H1 (cell line): ENCODE measurements at regions not wholly inside any gene's neighbourhood (a gene's known extent, or its start where the extent isn't known, plus 50 kb on each side); places are given as distances from the start of the nearest gene placed in this dataset.

Experiments
- CTCF ChIA-PET: fragments of 300-600 bp; sonication (Branson Sonifier 250); formaldehyde crosslinking; loops from one replicate; lab custom pipeline; 2021; ENCODE audit not compliant: partially characterized antibody; lab: Charles Lee
- POLR2A ChIA-PET: fragments of 300-600 bp; sonication (Branson Sonifier 250); formaldehyde crosslinking; loops from one replicate; lab custom pipeline; 2021; ENCODE audit warnings: inconsistent platforms; ENCODE audit not compliant: partially characterized antibody; lab: Charles Lee
- DNase-seq, 2 experiments: peaks; one replicate each; pipeline versions ENCODE4 v3.0.0 to v3.0.0-alpha.2; 2010 to 2022; ENCODE audit warnings: low spot score in 2 of 2, low read depth in 1 of 2, mixed read lengths in 1 of 2
- FAIRE-seq: peaks from 2 replicates; lab custom pipeline; 2011; peaks lifted over from hg19 to GRCh38; lab: Jason Lieb, UNC
- H2AFZ ChIP-seq: 2 replicates; pipeline ENCODE4 v1.8.1; 2012; ENCODE audit warnings: low read length, inconsistent platforms
- H2AK5ac ChIP-seq: 2 replicates; pipeline ENCODE4 v1.6.1; 2013; ENCODE audit warnings: low read depth, low read length
- H2BK120ac ChIP-seq: replicated peaks from 2 replicates; pipeline ENCODE3; 2013; ENCODE audit warnings: low read depth, low read length, inconsistent platforms
- H2BK12ac ChIP-seq: 2 replicates; pipeline ENCODE4 v1.6.1; 2013; ENCODE audit warnings: low read depth, low read length
- H2BK15ac ChIP-seq: 2 replicates; pipeline ENCODE4 v1.6.1; 2013; ENCODE audit warnings: low read length
- H2BK20ac ChIP-seq: 2 replicates; pipeline ENCODE4 v1.6.1; 2013; ENCODE audit warnings: low read length
- H2BK5ac ChIP-seq: 2 replicates; pipeline ENCODE4 v1.6.1; 2013; ENCODE audit warnings: low read depth, low read length
- H3K14ac ChIP-seq: 2 replicates; pipeline ENCODE4 v1.6.1; 2013; ENCODE audit warnings: inconsistent platforms; ENCODE audit not compliant: insufficient read length
- H3K18ac ChIP-seq: 2 replicates; pipeline ENCODE4 v1.6.1; 2013; ENCODE audit warnings: low read length; ENCODE audit errors: extremely low read depth
- H3K23ac ChIP-seq: 2 replicates; pipeline ENCODE4 v1.6.1; 2013; ENCODE audit warnings: inconsistent platforms; ENCODE audit not compliant: insufficient read length
- H3K23me2 ChIP-seq: 2 replicates; pipeline ENCODE4 v1.6.1; 2013; ENCODE audit warnings: low read depth, low read length
- H3K27ac ChIP-seq: 2 replicates; pipeline ENCODE4 v1.6.1; 2011; ENCODE audit warnings: low read depth, low read length, inconsistent platforms
- H3K27me3 ChIP-seq, 4 experiments: replicated peaks in 1 of 4; 1 replicate in 1 of 4; 2 replicates in 3 of 4; pipeline versions ENCODE4 v1.6.1 to v1.8.1; 2011 to 2013; ENCODE audit warnings: low read length in 3 of 4, mild to moderate bottlenecking in 3 of 4, inconsistent platforms in 2 of 4, mixed read lengths in 2 of 4, moderate library complexity in 1 of 4; ENCODE audit not compliant: control insufficient read depth in 3 of 4, insufficient read depth in 3 of 4; ENCODE audit errors: extremely low read depth in 1 of 4
- H3K36me3 ChIP-seq, 4 experiments: 2 replicates each; pipeline versions ENCODE4 v1.6.1 to v1.8.1; 2011 to 2013; ENCODE audit warnings: mild to moderate bottlenecking in 4 of 4, low read length in 3 of 4, moderate library complexity in 2 of 4, control low read depth in 1 of 4, inconsistent platforms in 1 of 4; ENCODE audit not compliant: insufficient read depth in 4 of 4, control insufficient read depth in 2 of 4
- H3K4ac ChIP-seq: replicated peaks from 2 replicates; pipeline ENCODE3; 2013; ENCODE audit warnings: low read length, low read depth, mixed read lengths, inconsistent platforms; ENCODE audit not compliant: insufficient read length
- H3K4me1 ChIP-seq, 4 experiments: replicated peaks in 1 of 4; 1 replicate in 1 of 4; 2 replicates in 3 of 4; pipeline versions ENCODE4 v1.6.1 to v1.8.1; 2011 to 2013; ENCODE audit warnings: low read length in 3 of 4, inconsistent platforms in 2 of 4, mixed read lengths in 1 of 4; ENCODE audit not compliant: insufficient read depth in 4 of 4, control insufficient read depth in 3 of 4
- H3K4me2 ChIP-seq, 2 experiments: 2 replicates each; pipeline versions ENCODE4 v1.6.1 to v1.8.1; 2011 to 2013; ENCODE audit warnings: low read depth in 2 of 2, low read length in 2 of 2, control low read depth in 1 of 2, inconsistent platforms in 1 of 2, mild to moderate bottlenecking in 1 of 2; ENCODE audit not compliant: insufficient read depth in 1 of 2
- H3K4me3 ChIP-seq, 4 experiments: fragments of 200-600, 300-600 bp in 1 of 4; sonication (generic), shearing (Covaris generic), sonication (Bioruptor Twin) in 1 of 4; 2 replicates each; pipeline versions ENCODE4 v1.5.1 to v1.8.1; 2011 to 2016; ENCODE audit warnings: low read length in 4 of 4, low read depth in 3 of 4, control low read depth in 2 of 4, inconsistent platforms in 2 of 4, mild to moderate bottlenecking in 2 of 4, mixed read lengths in 1 of 4, moderate library complexity in 1 of 4; ENCODE audit not compliant: insufficient read depth in 2 of 4; ENCODE audit errors: extremely low read depth in 1 of 4
- H3K56ac ChIP-seq: replicated peaks from 2 replicates; pipeline ENCODE3; 2013; ENCODE audit warnings: low read depth, mild to moderate bottlenecking, mixed read lengths, low read length, inconsistent platforms; ENCODE audit not compliant: insufficient read length
- H3K79me1 ChIP-seq: 2 replicates; pipeline ENCODE4 v1.6.1; 2013; ENCODE audit warnings: low read depth, low read length, control low read depth
- H3K79me2 ChIP-seq, 2 experiments: 2 replicates each; pipeline versions ENCODE4 v1.6.1 to v1.8.1; 2012 to 2013; ENCODE audit warnings: low read length in 2 of 2, mild to moderate bottlenecking in 2 of 2, inconsistent platforms in 1 of 2; ENCODE audit not compliant: insufficient read depth in 2 of 2, control insufficient read depth in 1 of 2
- H3K9ac ChIP-seq, 4 experiments: replicated peaks in 1 of 4; 1 replicate in 1 of 4; 2 replicates in 3 of 4; pipeline versions ENCODE4 v1.6.1 to v1.8.1; 2011 to 2013; ENCODE audit warnings: low read depth in 3 of 4, low read length in 3 of 4, control low read depth in 2 of 4, mild to moderate bottlenecking in 2 of 4, moderate library complexity in 2 of 4, inconsistent platforms in 1 of 4; ENCODE audit errors: extremely low read depth in 1 of 4
- H3K9me3 ChIP-seq, 2 experiments: 2 replicates each; pipeline versions ENCODE4 v1.6.1 to v1.8.1; 2012 to 2013; ENCODE audit warnings: mild to moderate bottlenecking in 2 of 2, moderate library complexity in 2 of 2, control low read depth in 1 of 2, inconsistent platforms in 1 of 2, low read depth in 1 of 2, low read length in 1 of 2, mixed read lengths in 1 of 2; ENCODE audit not compliant: insufficient read depth in 2 of 2
- H4K20me1 ChIP-seq, 2 experiments: replicated peaks in 1 of 2; 2 replicates each; pipeline versions ENCODE3 to v1.8.1; 2011 to 2013; ENCODE audit warnings: inconsistent platforms in 2 of 2, low read length in 2 of 2, mild to moderate bottlenecking in 1 of 2; ENCODE audit not compliant: insufficient read depth in 2 of 2, control insufficient read depth in 1 of 2
- H4K5ac ChIP-seq: 2 replicates; pipeline ENCODE4 v1.6.1; 2013; ENCODE audit warnings: low read length, low read depth, mixed read lengths, inconsistent platforms; ENCODE audit not compliant: insufficient read length
- H4K8ac ChIP-seq: 2 replicates; pipeline ENCODE4 v1.8.0; 2013; ENCODE audit warnings: mild to moderate bottlenecking, moderate library complexity, low read length, inconsistent platforms; ENCODE audit not compliant: insufficient read depth; ENCODE audit errors: extremely low read depth
- H4K91ac ChIP-seq: replicated peaks from 2 replicates; pipeline ENCODE3; 2013; ENCODE audit warnings: low read length, mixed read lengths, inconsistent platforms; ENCODE audit not compliant: insufficient read length
- HDAC6 ChIP-seq: IDR thresholded peaks from one replicate; pipeline ENCODE4 v1.7.1; 2012; ENCODE audit warnings: low read depth, mild to moderate bottlenecking, inconsistent platforms, low read length, moderate library complexity
- JUN ChIP-seq: IDR thresholded peaks from 2 replicates; pipeline ENCODE4 v1.6.1; 2011; ENCODE audit warnings: low read depth, mild to moderate bottlenecking, improper control_type of control experiment, low read length
- TAF1 ChIP-seq: IDR thresholded peaks from 2 replicates; pipeline ENCODE4 v1.6.1; 2011; ENCODE audit warnings: mild to moderate bottlenecking, low read depth, low read length
- WGBS, 2 experiments: shearing (Covaris generic) in 1 of 2; methylation state at CpG; one replicate each; pipeline versions ENCODE4 v1.1.6 to v1.1.7; 2013 to 2015; ENCODE audit warnings: low lambda C conversion rate in 2 of 2, mixed read lengths in 2 of 2, inconsistent platforms in 1 of 2, low coverage in 1 of 2, missing lambda C conversion rate in 1 of 2; ENCODE audit not compliant: insufficient replicate concordance in 2 of 2, insufficient coverage in 1 of 2, insufficient read length in 1 of 2; ENCODE audit errors: extremely low coverage in 1 of 2, missing lambda C conversion rate in 1 of 2; 5-methylcytosine and 5-hydroxymethylcytosine counted together
- TF ChIP-seq, protein P1 (sequence below): IDR thresholded peaks from 2 replicates; pipeline ENCODE4 v1.6.1; 2012; ENCODE audit warnings: inconsistent platforms

GRCh38 chr4:123229286-123229685, 167.3 kb upstream of the SPRY1 start:
- Histone ChIP-seq H4K8ac (no peak overlapping the region), H3K4ac (no peak overlapping the region), H3K9ac (no peak overlapping the region), H3K23me2 (no peaks in the 10 kb centered on the region), H2BK15ac (no peak overlapping the region), H4K20me1 (no peaks in the 10 kb centered on the region), H3K4me2 (no peak overlapping the region), H3K4me1 (peaks cover 0 to 6% (median 4%) of the 10 kb centered on the region in 4 experiments; a peak in 4 of 7 replicates), H4K91ac (no peak overlapping the region), H3K79me2 (no peaks in the 10 kb centered on the region), H3K9me3 (no peaks in the 10 kb centered on the region), H4K5ac (no peak overlapping the region), H3K18ac (no peak overlapping the region), H3K14ac (no peak overlapping the region), H3K23ac (no peak overlapping the region), H3K56ac (no peak overlapping the region), H2BK20ac (no peak overlapping the region), H3K27ac (no peak overlapping the region), H2BK5ac (no peak overlapping the region), H3K79me1 (no peaks in the 10 kb centered on the region), H3K36me3 (no peaks in the 10 kb centered on the region), H2AK5ac (no peak overlapping the region), H3K27me3 (no peaks in the 10 kb centered on the region), H2BK120ac (no peak overlapping the region), H3K4me3 (no peak overlapping the region), H2AFZ (no peak overlapping the region), H2BK12ac (no peak overlapping the region)
- no peak for FAIRE-seq
- DNase-seq: no peak
- ChIA-PET CTCF (interaction anchor here (0.7 kb wide), 1 partner anchor 23 kb away, joined by 3 read pairs; no protein-coding TSS in a partner anchor), POLR2A (no interaction called here)
- 85% methylated on average over 1 of the region's 1 CpG; no CpG with 5 or more reads in 1 of the 2 experiments for WGBS, 2 experiments
- TF ChIP-seq HDAC6: no peak
- no peak for TF ChIP-seq TAF1
- TF ChIP-seq, protein P1, sequence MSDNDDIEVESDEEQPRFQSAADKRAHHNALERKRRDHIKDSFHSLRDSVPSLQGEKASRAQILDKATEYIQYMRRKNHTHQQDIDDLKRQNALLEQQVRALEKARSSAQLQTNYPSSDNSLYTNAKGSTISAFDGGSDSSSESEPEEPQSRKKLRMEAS: no peak
- no peak for TF ChIP-seq JUN
